ENCODE measurements at regions not wholly inside any gene's neighbourhood (a gene's known extent, or its start where the extent isn't known, plus 50 kb on each side); places are given as distances from the start of the nearest gene placed in this dataset.

DNA sequence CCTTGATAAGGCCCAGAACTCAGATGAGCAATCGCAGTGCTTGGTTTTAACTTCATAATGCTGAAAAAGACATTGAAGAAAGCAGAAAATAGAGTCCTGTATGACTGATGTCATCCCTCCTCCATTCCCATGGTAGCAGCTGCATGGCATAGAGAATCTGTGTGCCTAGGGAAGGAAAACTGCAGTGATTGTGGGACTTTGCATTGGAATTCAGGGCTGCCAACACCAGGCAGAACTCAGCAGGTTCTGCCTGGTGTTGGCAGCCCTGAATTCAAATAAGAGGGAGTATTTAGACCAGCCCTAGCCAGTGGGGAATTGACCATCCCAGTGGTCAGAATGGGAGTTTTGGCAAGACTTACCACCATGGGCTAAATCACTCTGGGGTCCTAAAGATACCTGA, 1016.0 kb downstream of the FAM181B start:
- TF ChIP-seq CREB1 (IDR thresholded peaks at IDR 0.05; ENCODE audit: low read depth) (no peak), EP300 (IDR thresholded peaks at IDR 0.05; ENCODE audit: borderline replicate concordance) (no peak), ZBTB7A (IDR thresholded peaks at IDR 0.05; ENCODE audit: low read depth) (no peak), RAD21 (IDR thresholded peaks at IDR 0.05; ENCODE audit: low read depth) (no peak), EGR1 (IDR thresholded peaks at IDR 0.05) (no peak), YY1 (IDR thresholded peaks at IDR 0.05; ENCODE audit: low read depth) (no peak), TEAD4 (IDR thresholded peaks at IDR 0.05) (no peak), TCF12 (IDR thresholded peaks at IDR 0.05; ENCODE audit: low read depth) (no peak), FOXM1 (IDR thresholded peaks at IDR 0.05; ENCODE audit: borderline replicate concordance, low read depth) (no peak), CEBPB (IDR thresholded peaks at IDR 0.05) (no peak), TAF1 (IDR thresholded peaks at IDR 0.05; ENCODE audit: low read depth) (no peak), NFIC (IDR thresholded peaks at IDR 0.05) (no peak)
- TF ChIP-seq, protein P1, sequence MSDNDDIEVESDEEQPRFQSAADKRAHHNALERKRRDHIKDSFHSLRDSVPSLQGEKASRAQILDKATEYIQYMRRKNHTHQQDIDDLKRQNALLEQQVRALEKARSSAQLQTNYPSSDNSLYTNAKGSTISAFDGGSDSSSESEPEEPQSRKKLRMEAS (IDR thresholded peaks at IDR 0.05): no peak
- TF ChIP-seq, protein P2, sequence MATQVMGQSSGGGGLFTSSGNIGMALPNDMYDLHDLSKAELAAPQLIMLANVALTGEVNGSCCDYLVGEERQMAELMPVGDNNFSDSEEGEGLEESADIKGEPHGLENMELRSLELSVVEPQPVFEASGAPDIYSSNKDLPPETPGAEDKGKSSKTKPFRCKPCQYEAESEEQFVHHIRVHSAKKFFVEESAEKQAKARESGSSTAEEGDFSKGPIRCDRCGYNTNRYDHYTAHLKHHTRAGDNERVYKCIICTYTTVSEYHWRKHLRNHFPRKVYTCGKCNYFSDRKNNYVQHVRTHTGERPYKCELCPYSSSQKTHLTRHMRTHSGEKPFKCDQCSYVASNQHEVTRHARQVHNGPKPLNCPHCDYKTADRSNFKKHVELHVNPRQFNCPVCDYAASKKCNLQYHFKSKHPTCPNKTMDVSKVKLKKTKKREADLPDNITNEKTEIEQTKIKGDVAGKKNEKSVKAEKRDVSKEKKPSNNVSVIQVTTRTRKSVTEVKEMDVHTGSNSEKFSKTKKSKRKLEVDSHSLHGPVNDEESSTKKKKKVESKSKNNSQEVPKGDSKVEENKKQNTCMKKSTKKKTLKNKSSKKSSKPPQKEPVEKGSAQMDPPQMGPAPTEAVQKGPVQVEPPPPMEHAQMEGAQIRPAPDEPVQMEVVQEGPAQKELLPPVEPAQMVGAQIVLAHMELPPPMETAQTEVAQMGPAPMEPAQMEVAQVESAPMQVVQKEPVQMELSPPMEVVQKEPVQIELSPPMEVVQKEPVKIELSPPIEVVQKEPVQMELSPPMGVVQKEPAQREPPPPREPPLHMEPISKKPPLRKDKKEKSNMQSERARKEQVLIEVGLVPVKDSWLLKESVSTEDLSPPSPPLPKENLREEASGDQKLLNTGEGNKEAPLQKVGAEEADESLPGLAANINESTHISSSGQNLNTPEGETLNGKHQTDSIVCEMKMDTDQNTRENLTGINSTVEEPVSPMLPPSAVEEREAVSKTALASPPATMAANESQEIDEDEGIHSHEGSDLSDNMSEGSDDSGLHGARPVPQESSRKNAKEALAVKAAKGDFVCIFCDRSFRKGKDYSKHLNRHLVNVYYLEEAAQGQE (IDR thresholded peaks at IDR 0.05; ENCODE audit: low read depth): no peak
- TF ChIP-seq, protein P3, sequence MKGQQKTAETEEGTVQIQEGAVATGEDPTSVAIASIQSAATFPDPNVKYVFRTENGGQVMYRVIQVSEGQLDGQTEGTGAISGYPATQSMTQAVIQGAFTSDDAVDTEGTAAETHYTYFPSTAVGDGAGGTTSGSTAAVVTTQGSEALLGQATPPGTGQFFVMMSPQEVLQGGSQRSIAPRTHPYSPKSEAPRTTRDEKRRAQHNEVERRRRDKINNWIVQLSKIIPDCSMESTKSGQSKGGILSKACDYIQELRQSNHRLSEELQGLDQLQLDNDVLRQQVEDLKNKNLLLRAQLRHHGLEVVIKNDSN (IDR thresholded peaks at IDR 0.05): no peak

DNA sequence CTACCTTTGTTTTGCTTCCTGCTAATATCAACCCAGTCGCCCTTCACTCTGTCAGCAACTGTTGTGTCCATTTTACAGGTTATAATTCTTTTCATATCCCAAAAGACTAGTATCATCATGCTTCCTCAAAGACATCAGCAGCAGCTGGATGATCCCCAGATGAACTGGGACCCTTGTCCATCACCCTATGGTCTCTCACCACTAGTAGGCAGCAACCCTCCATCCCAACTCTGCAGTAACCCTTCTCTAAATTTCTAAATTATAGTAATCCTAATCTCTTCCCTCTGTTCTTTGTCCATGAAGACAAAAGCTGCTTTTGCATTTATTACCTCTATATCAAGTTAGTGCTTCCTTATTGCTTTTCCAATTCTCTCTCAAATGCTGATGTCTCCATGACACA, 1025.8 kb downstream of the FAM181B start:
- TF ChIP-seq TCF12 (IDR thresholded peaks at IDR 0.05; ENCODE audit: low read depth) (no peak), EP300 (IDR thresholded peaks at IDR 0.05; ENCODE audit: borderline replicate concordance) (no peak), RAD21 (IDR thresholded peaks at IDR 0.05; ENCODE audit: low read depth) (no peak), CREB1 (IDR thresholded peaks at IDR 0.05; ENCODE audit: low read depth) (no peak), CEBPB (IDR thresholded peaks at IDR 0.05) (no peak), ZBTB7A (IDR thresholded peaks at IDR 0.05; ENCODE audit: low read depth) (no peak), TAF1 (IDR thresholded peaks at IDR 0.05; ENCODE audit: low read depth) (no peak), FOXM1 (IDR thresholded peaks at IDR 0.05; ENCODE audit: borderline replicate concordance, low read depth) (no peak)

DNA sequence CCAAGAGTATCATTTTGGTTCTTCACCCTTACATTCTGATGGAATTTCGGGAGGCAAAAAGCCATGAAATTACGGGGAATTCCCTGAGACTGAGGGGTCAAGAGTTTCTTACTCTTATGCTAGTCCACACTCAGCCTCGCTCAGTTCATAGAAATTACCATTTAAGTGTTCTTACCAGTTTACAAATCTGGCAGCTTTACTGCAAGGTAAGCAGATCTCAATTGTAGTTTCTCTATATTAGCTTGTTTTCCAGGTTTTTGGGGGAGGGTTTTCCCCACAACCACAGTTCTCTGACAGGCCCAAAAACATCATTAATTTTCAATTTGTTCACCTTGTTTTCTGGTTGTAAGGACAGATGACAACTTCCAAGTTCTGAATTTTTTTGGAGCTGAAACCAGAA, 1028.4 kb downstream of the FAM181B start:
- TF ChIP-seq, protein P1 (IDR thresholded peaks at IDR 0.05): no peak
- TF ChIP-seq EP300 (IDR thresholded peaks at IDR 0.05; ENCODE audit: borderline replicate concordance) (no peak), FOXM1 (IDR thresholded peaks at IDR 0.05; ENCODE audit: borderline replicate concordance, low read depth) (no peak), CEBPB (IDR thresholded peaks at IDR 0.05) (no peak)
- TF ChIP-seq, protein P3 (IDR thresholded peaks at IDR 0.05): no peak

DNA sequence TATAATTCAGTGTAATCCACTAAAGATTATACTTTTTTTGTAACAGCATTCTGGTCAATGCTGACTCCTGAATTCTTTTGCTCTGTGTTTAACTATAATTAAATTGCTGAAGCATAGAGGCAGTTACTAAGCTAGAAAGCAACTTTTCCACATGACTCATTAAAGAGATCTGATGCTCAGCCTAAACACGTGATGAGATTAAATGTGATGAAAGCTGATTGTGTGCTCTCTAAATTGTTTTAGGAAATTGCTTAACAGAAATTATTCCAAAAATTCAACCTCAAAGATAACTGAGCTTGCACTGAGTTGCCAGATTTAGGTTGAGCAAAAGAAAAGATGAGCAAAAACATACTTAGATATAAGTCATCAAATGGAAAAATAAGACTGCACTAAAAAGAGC, 1033.6 kb downstream of the FAM181B start:
- TF ChIP-seq CREB1 (IDR thresholded peaks at IDR 0.05; ENCODE audit: low read depth): no peak
- TF ChIP-seq EP300 (IDR thresholded peaks at IDR 0.05; ENCODE audit: borderline replicate concordance): no peak
- no peak for TF ChIP-seq EGR1 (IDR thresholded peaks at IDR 0.05)
- TF ChIP-seq FOXM1 (IDR thresholded peaks at IDR 0.05; ENCODE audit: borderline replicate concordance, low read depth): no peak
- TF ChIP-seq, protein P1 (IDR thresholded peaks at IDR 0.05): no peak
- TF ChIP-seq CEBPB (IDR thresholded peaks at IDR 0.05): no peak
- TF ChIP-seq TCF12 (IDR thresholded peaks at IDR 0.05; ENCODE audit: low read depth): no peak
- TF ChIP-seq, protein P3 (IDR thresholded peaks at IDR 0.05): no peak
- TF ChIP-seq NFIC (IDR thresholded peaks at IDR 0.05): no peak
- TF ChIP-seq TAF1 (IDR thresholded peaks at IDR 0.05; ENCODE audit: low read depth): no peak
- TF ChIP-seq, protein P2 (IDR thresholded peaks at IDR 0.05; ENCODE audit: low read depth): no peak
- TF ChIP-seq ZBTB7A (IDR thresholded peaks at IDR 0.05; ENCODE audit: low read depth): no peak
- no peak for TF ChIP-seq YY1 (IDR thresholded peaks at IDR 0.05; ENCODE audit: low read depth)
- no peak for TF ChIP-seq RAD21 (IDR thresholded peaks at IDR 0.05; ENCODE audit: low read depth)
- TF ChIP-seq TEAD4 (IDR thresholded peaks at IDR 0.05): no peak

DNA sequence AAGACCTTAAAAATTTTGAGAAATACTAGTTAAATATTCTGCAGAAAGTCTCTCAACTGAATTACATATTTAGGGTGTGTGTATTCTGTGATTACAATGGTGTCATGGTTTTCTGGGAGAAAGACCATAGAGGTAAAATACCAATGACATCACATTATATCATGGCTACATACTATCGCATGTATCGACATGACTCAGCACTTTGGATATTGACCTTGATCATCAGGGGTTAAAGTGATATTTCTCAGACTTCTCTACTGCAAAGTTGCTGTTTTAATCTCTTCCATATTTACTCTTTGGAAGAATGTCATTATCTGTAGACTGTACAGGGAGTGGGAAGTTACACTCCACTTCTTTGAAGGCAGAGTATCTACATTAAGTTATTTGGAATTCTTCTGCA, 1046.6 kb downstream of the FAM181B start:
- no peak for TF ChIP-seq NFIC (IDR thresholded peaks at IDR 0.05)
- TF ChIP-seq CEBPB (IDR thresholded peaks at IDR 0.05): no peak
- TF ChIP-seq, protein P1 (IDR thresholded peaks at IDR 0.05): no peak
- no peak for TF ChIP-seq TAF1 (IDR thresholded peaks at IDR 0.05; ENCODE audit: low read depth)
- no peak for TF ChIP-seq ZBTB7A (IDR thresholded peaks at IDR 0.05; ENCODE audit: low read depth)
- TF ChIP-seq, protein P3 (IDR thresholded peaks at IDR 0.05): no peak
- TF ChIP-seq RAD21 (IDR thresholded peaks at IDR 0.05; ENCODE audit: low read depth): no peak
- no peak for TF ChIP-seq FOXM1 (IDR thresholded peaks at IDR 0.05; ENCODE audit: borderline replicate concordance, low read depth)
- TF ChIP-seq TEAD4 (IDR thresholded peaks at IDR 0.05): no peak
- no peak for TF ChIP-seq EP300 (IDR thresholded peaks at IDR 0.05; ENCODE audit: borderline replicate concordance)
- TF ChIP-seq, protein P2 (IDR thresholded peaks at IDR 0.05; ENCODE audit: low read depth): no peak
- TF ChIP-seq TCF12 (IDR thresholded peaks at IDR 0.05; ENCODE audit: low read depth): no peak
- no peak for TF ChIP-seq EGR1 (IDR thresholded peaks at IDR 0.05)
- TF ChIP-seq YY1 (IDR thresholded peaks at IDR 0.05; ENCODE audit: low read depth): no peak

Data from Ishikawa (cell line).